ENCODE measurements at regions not wholly inside any gene's neighbourhood (a gene's known extent, or its start where the extent isn't known, plus 50 kb on each side); places are given as distances from the start of the nearest gene placed in this dataset.

GRCh38 chr1:88163187-88163586 lies 520.9 kb upstream of the PKN2 start:
- ChIA-PET CTCF (no interaction called here), POLR2A (no interaction called here)
- Mint-ChIP-seq H3K4me1 (ENCODE audit: low read depth, unreplicated experiment) (peaks cover 7% of the 10 kb centered on the region), H3K4me3 (ENCODE audit: unreplicated experiment) (no peak overlapping the region), H3K36me3 (ENCODE audit: insufficient read depth, unreplicated experiment) (no peaks in the 10 kb centered on the region), H3K9me3 (ENCODE audit: unreplicated experiment) (no peaks in the 10 kb centered on the region), H3K27ac (ENCODE audit: unreplicated experiment) (no peak overlapping the region), H3K27me3 (ENCODE audit: insufficient read depth, unreplicated experiment) (no peaks in the 10 kb centered on the region)
- intact Hi-C loops (cut with micrococcal nuclease; ENCODE audit: unreplicated experiment): no loop called here
- BruUV-seq (replicated peaks): no TSS peak
- DNase-seq: no peak
- no peak for TF ChIP-seq CTCF (IDR thresholded peaks at IDR 0.05; ENCODE audit: insufficient read depth in 1 of 2, low read depth in 1 of 2, low read length in 1 of 2, severe bottlenecking in 1 of 2, unreplicated experiment in 1 of 2)
- no peaks in the 10 kb centered on the region for H3K27me3 ChIP-seq (replicated peaks; ENCODE audit: control insufficient read depth, insufficient read depth, low read length)
- no peaks in the 10 kb centered on the region for H3K9me3 ChIP-seq
- H3K4me1 ChIP-seq: no peaks in the 10 kb centered on the region
- H3K36me3 ChIP-seq (ENCODE audit: control insufficient read depth, insufficient read depth, low read length): no peaks in the 10 kb centered on the region
- H3K4me3 ChIP-seq (ENCODE audit: low read depth, low read length): no peak overlapping the region

GRCh38 chr1:88168126-88168525 lies 515.9 kb upstream of the PKN2 start:
- ChIA-PET POLR2A (no interaction called here), CTCF (no interaction called here)
- Mint-ChIP-seq H3K4me1 (ENCODE audit: low read depth, unreplicated experiment) (peaks cover 7% of the 10 kb centered on the region), H3K9me3 (ENCODE audit: unreplicated experiment) (no peaks in the 10 kb centered on the region), H3K27me3 (ENCODE audit: insufficient read depth, unreplicated experiment) (no peaks in the 10 kb centered on the region), H3K36me3 (ENCODE audit: insufficient read depth, unreplicated experiment) (no peaks in the 10 kb centered on the region), H3K27ac (ENCODE audit: unreplicated experiment) (no peak overlapping the region), H3K4me3 (ENCODE audit: unreplicated experiment) (no peak overlapping the region)
- DNase-seq: no peak
- H3K27me3 ChIP-seq (replicated peaks; ENCODE audit: control insufficient read depth, insufficient read depth, low read length): no peaks in the 10 kb centered on the region
- intact Hi-C loops (cut with micrococcal nuclease; ENCODE audit: unreplicated experiment): no loop called here
- TF ChIP-seq CTCF (IDR thresholded peaks at IDR 0.05; ENCODE audit: insufficient read depth in 1 of 2, low read depth in 1 of 2, low read length in 1 of 2, severe bottlenecking in 1 of 2, unreplicated experiment in 1 of 2): no peak
- no peak overlapping the region for H3K4me3 ChIP-seq (ENCODE audit: low read depth, low read length)
- H3K36me3 ChIP-seq (ENCODE audit: control insufficient read depth, insufficient read depth, low read length): no peaks in the 10 kb centered on the region
- H3K4me1 ChIP-seq: peaks cover 8% of the 10 kb centered on the region
- no TSS peak for BruUV-seq (replicated peaks)
- H3K9me3 ChIP-seq: no peaks in the 10 kb centered on the region

- Mint-ChIP-seq H3K4me1 (ENCODE audit: low read depth, unreplicated experiment) (peaks cover 7% of the 10 kb centered on the region), H3K27ac (ENCODE audit: unreplicated experiment) (no peak overlapping the region), H3K4me3 (ENCODE audit: unreplicated experiment) (no peak overlapping the region), H3K27me3 (ENCODE audit: insufficient read depth, unreplicated experiment) (no peaks in the 10 kb centered on the region), H3K36me3 (ENCODE audit: insufficient read depth, unreplicated experiment) (no peaks in the 10 kb centered on the region), H3K9me3 (ENCODE audit: unreplicated experiment) (no peaks in the 10 kb centered on the region)
- no peak for DNase-seq
- H3K36me3 ChIP-seq (ENCODE audit: control insufficient read depth, insufficient read depth, low read length): no peaks in the 10 kb centered on the region
- H3K9me3 ChIP-seq: no peaks in the 10 kb centered on the region
- H3K4me1 ChIP-seq: peaks cover 18% of the 10 kb centered on the region
- no TSS peak for BruUV-seq (replicated peaks)
- CTCF ChIA-PET: no interaction called here
- no peak for TF ChIP-seq CTCF (IDR thresholded peaks at IDR 0.05; ENCODE audit: insufficient read depth in 1 of 2, low read depth in 1 of 2, low read length in 1 of 2, severe bottlenecking in 1 of 2, unreplicated experiment in 1 of 2)
- no peak overlapping the region for H3K4me3 ChIP-seq (ENCODE audit: low read depth, low read length)
- intact Hi-C loops (cut with micrococcal nuclease; ENCODE audit: unreplicated experiment): no loop called here
- H3K27me3 ChIP-seq (replicated peaks; ENCODE audit: control insufficient read depth, insufficient read depth, low read length): no peaks in the 10 kb centered on the region
- POLR2A ChIA-PET: no interaction called here
Observed at GRCh38 chr1:88169139-88169538, 514.9 kb upstream of the PKN2 start.

Measured in Caco-2 (cell line).